ENCODE measurements at regions not wholly inside any gene's neighbourhood (a gene's known extent, or its start where the extent isn't known, plus 50 kb on each side); places are given as distances from the start of the nearest gene placed in this dataset.
"Not testable (repeated sequence)": the region's sequence is repeated elsewhere in the genome, so short reads cannot be mapped to it uniquely, and the experiment has no call there.

- no peak overlapping the region for H3K4me3 ChIP-seq (ENCODE audit: low read depth, low read length)
- no peak for DNase-seq (ENCODE audit: low read depth)
- TF ChIP-seq POLR2A (IDR thresholded peaks at IDR 0.05; ENCODE audit: extremely low read depth, insufficient read length), result no peak
- no peak for TF ChIP-seq MYC (IDR thresholded peaks at IDR 0.05; ENCODE audit: low read depth, low read length)
- TF ChIP-seq MAX (IDR thresholded peaks at IDR 0.05; ENCODE audit: low read depth, low read length), result no peak
- no peak for TF ChIP-seq CTCF (IDR thresholded peaks at IDR 0.05; ENCODE audit: low read depth, low read length)
These were observed 117.2 kb downstream of the HNMT start for GRCh38 chr2:138081225-138082073.

GRCh38 chr2:138084206-138084605, 119.9 kb downstream of the HNMT start:
- TF ChIP-seq MAX (IDR thresholded peaks at IDR 0.05; ENCODE audit: low read depth, low read length), result no peak
- no peak for TF ChIP-seq CTCF (IDR thresholded peaks at IDR 0.05; ENCODE audit: low read depth, low read length)
- TF ChIP-seq POLR2A (IDR thresholded peaks at IDR 0.05; ENCODE audit: extremely low read depth, insufficient read length), result no peak
- TF ChIP-seq MYC (IDR thresholded peaks at IDR 0.05; ENCODE audit: low read depth, low read length), result no peak
- no peak for DNase-seq (ENCODE audit: low read depth)

GRCh38 chr2:138085441-138085840, 121.2 kb downstream of the HNMT start:
- not testable (repeated sequence) for DNase-seq (ENCODE audit: low read depth); H3K4me3 ChIP-seq (ENCODE audit: low read depth, low read length)

More at GRCh38 chr2:138084206-138084605, 119.9 kb downstream of the HNMT start:
- no peak overlapping the region for H3K4me3 ChIP-seq (ENCODE audit: low read depth, low read length)

GRCh38 chr2:138086576-138086975, 122.3 kb downstream of the HNMT start:
- no peak overlapping the region for H3K4me3 ChIP-seq (ENCODE audit: low read depth, low read length)
- DNase-seq (ENCODE audit: low read depth), result no peak
- no peak for TF ChIP-seq CTCF (IDR thresholded peaks at IDR 0.05; ENCODE audit: low read depth, low read length)
- TF ChIP-seq POLR2A (IDR thresholded peaks at IDR 0.05; ENCODE audit: extremely low read depth, insufficient read length), result no peak
- no peak for TF ChIP-seq MYC (IDR thresholded peaks at IDR 0.05; ENCODE audit: low read depth, low read length)
- TF ChIP-seq MAX (IDR thresholded peaks at IDR 0.05; ENCODE audit: low read depth, low read length), result no peak

GRCh38 chr2:138087751-138088593, 123.7 kb downstream of the HNMT start:
- DNase-seq (ENCODE audit: low read depth), result no peak
- no peak overlapping the region for H3K4me3 ChIP-seq (ENCODE audit: low read depth, low read length)

More at GRCh38 chr2:138087751-138088593, 123.7 kb downstream of the HNMT start:
- no peak for TF ChIP-seq MAX (IDR thresholded peaks at IDR 0.05; ENCODE audit: low read depth, low read length)
- no peak for TF ChIP-seq POLR2A (IDR thresholded peaks at IDR 0.05; ENCODE audit: extremely low read depth, insufficient read length)
- no peak for TF ChIP-seq MYC (IDR thresholded peaks at IDR 0.05; ENCODE audit: low read depth, low read length)
- TF ChIP-seq CTCF (IDR thresholded peaks at IDR 0.05; ENCODE audit: low read depth, low read length), result no peak
